HCT116 (cell line): ENCODE measurements at regions not wholly inside any gene's neighbourhood (a gene's known extent, or its start where the extent isn't known, plus 50 kb on each side); places are given as distances from the start of the nearest gene placed in this dataset.

ENCODE experiments used
- CBX3 ChIP-seq: IDR thresholded peaks from 2 replicates; pipeline ENCODE4 v1.6.1; 2012; ENCODE audit warnings: low read depth
- EZH2 ChIP-seq: fragments of 200-600 bp; sonication (generic); IDR thresholded peaks from 2 replicates; pipeline ENCODE4 v1.6.1; 2017; ENCODE audit warnings: antibody characterized with exemption, mixed run types
- EZH2phosphoT487 ChIP-seq: fragments of 200-600 bp; IDR thresholded peaks from 2 replicates; pipeline ENCODE4 v1.6.1; 2018; ENCODE audit warnings: antibody characterized with exemption, borderline replicate concordance
- FOSL1 ChIP-seq: IDR thresholded peaks from 2 replicates; pipeline ENCODE4 v1.6.1; 2012; ENCODE audit warnings: low read depth
- JUND ChIP-seq: IDR thresholded peaks from 2 replicates; pipeline ENCODE4 v1.6.1; 2012
- POLR2A ChIP-seq: IDR thresholded peaks from 2 replicates; pipeline ENCODE4 v1.7.0; 2011; ENCODE audit warnings: borderline replicate concordance; ENCODE audit not compliant: insufficient read depth, insufficient read length; ENCODE audit errors: extremely low read depth
- POLR2AphosphoS5 ChIP-seq: IDR thresholded peaks from 2 replicates; pipeline ENCODE4 v1.6.1; 2011; ENCODE audit warnings: mild to moderate bottlenecking, low read depth, low read length, moderate library complexity
- RAD21 ChIP-seq: IDR thresholded peaks from 2 replicates; pipeline ENCODE4 v1.6.1; 2012; ENCODE audit warnings: low read depth, mild to moderate bottlenecking
- SP1 ChIP-seq: IDR thresholded peaks from 2 replicates; pipeline ENCODE4 v1.6.1; 2012; ENCODE audit warnings: low read depth
- ZFX ChIP-seq: fragments of 450-650 bp; IDR thresholded peaks from 2 replicates; pipeline ENCODE4 v1.6.1; 2017
- TF ChIP-seq, protein P1 (sequence below), 3 experiments: fragments of 200-600 bp in 1 of 3; sonication (generic) in 1 of 3; IDR thresholded peaks in 2 of 3; conservative IDR thresholded peaks in 1 of 3; 2 replicates each; pipeline ENCODE4 v1.5.1; 2012 to 2017; ENCODE audit warnings: low read depth in 2 of 3, low read length in 2 of 3, antibody characterized with exemption in 1 of 3, borderline replicate concordance in 1 of 3, control low read depth in 1 of 3, mild to moderate bottlenecking in 1 of 3, mixed read lengths in 1 of 3, mixed run types in 1 of 3, moderate library complexity in 1 of 3; ENCODE audit not compliant: insufficient read depth in 1 of 3
- TF ChIP-seq, protein P2 (sequence below): IDR thresholded peaks from 2 replicates; pipeline ENCODE4 v1.6.1; 2011; ENCODE audit warnings: mild to moderate bottlenecking, low read length, moderate library complexity; ENCODE audit not compliant: insufficient replicate concordance; ENCODE audit errors: extremely low read depth

DNA sequence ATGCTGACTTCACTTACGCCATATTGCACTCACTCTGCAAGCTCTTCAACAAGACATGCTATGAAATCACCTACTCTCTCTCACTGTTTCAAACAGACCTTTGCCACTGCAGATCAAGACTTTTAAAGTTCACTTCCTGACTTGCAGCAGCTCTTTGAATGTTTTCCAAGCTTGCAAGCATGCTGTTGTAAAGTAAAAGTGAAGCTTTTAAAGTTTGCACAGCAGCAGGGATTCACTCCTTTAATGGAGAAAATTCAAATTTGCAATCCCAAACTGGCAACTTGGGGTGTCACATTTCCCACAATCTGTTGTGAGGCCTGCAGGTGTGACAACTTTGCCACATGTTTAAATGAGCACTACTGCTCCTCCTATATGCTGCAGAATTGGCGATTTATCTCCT is 270.9 kb downstream of the ALX1 start:
- TF ChIP-seq, protein P1, sequence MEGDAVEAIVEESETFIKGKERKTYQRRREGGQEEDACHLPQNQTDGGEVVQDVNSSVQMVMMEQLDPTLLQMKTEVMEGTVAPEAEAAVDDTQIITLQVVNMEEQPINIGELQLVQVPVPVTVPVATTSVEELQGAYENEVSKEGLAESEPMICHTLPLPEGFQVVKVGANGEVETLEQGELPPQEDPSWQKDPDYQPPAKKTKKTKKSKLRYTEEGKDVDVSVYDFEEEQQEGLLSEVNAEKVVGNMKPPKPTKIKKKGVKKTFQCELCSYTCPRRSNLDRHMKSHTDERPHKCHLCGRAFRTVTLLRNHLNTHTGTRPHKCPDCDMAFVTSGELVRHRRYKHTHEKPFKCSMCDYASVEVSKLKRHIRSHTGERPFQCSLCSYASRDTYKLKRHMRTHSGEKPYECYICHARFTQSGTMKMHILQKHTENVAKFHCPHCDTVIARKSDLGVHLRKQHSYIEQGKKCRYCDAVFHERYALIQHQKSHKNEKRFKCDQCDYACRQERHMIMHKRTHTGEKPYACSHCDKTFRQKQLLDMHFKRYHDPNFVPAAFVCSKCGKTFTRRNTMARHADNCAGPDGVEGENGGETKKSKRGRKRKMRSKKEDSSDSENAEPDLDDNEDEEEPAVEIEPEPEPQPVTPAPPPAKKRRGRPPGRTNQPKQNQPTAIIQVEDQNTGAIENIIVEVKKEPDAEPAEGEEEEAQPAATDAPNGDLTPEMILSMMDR (IDR thresholded peaks at IDR 0.05 in 2 of 3, conservative IDR thresholded peaks at IDR 0.05 in 1 of 3; ENCODE audit: borderline replicate concordance in 1 of 3, insufficient read depth in 1 of 3, low read depth in 2 of 3, low read length in 2 of 3), result no peak
- TF ChIP-seq EZH2 (no peak), FOSL1 (no peak), RAD21 (no peak), POLR2A (no peak), SP1 (no peak), ZFX (no peak), POLR2AphosphoS5 (no peak), JUND (no peak), EZH2phosphoT487 (no peak), CBX3 (no peak)
- TF ChIP-seq, protein P2, sequence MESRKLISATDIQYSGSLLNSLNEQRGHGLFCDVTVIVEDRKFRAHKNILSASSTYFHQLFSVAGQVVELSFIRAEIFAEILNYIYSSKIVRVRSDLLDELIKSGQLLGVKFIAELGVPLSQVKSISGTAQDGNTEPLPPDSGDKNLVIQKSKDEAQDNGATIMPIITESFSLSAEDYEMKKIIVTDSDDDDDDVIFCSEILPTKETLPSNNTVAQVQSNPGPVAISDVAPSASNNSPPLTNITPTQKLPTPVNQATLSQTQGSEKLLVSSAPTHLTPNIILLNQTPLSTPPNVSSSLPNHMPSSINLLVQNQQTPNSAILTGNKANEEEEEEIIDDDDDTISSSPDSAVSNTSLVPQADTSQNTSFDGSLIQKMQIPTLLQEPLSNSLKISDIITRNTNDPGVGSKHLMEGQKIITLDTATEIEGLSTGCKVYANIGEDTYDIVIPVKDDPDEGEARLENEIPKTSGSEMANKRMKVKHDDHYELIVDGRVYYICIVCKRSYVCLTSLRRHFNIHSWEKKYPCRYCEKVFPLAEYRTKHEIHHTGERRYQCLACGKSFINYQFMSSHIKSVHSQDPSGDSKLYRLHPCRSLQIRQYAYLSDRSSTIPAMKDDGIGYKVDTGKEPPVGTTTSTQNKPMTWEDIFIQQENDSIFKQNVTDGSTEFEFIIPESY, result no peak
